ENCODE measurements at regions not wholly inside any gene's neighbourhood (a gene's known extent, or its start where the extent isn't known, plus 50 kb on each side); places are given as distances from the start of the nearest gene placed in this dataset.

DNA sequence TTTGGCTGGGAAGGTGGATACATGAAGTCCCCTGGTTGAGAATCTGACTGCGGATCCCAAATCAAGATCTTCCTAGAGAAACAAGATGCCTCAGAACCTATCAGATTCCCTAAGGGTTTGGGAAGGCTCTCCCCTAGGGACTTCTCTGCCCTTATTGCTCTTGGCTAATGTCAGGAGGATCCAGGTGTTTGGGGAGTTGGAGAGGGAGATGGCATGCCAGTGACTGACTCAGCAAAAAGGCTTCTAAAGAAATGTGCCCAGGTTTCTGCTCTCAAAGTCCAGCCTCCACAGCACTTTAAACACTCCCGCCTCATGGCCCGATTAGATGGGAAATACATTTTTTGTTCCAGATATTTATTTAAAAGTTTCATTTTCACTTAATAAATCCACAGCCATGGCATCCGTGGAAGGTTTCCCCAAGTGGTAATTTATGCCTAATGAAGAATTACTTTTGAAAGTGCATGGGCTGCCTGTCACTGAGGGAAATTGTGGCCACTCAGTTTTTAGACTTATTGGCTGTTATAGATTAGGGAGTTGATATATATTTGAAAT, 156.4 kb downstream of the OSR1 start:
- WGBS (ENCODE audit: insufficient coverage, low coverage, missing lambda C conversion rate): 4% methylated on average over 4 of the region's 4 CpGs
- no peak overlapping the region for H3K4me2 ChIP-seq (ENCODE audit: insufficient read depth, low read length)
- no peaks in the 10 kb centered on the region for H3K79me2 ChIP-seq (ENCODE audit: control insufficient read depth, insufficient read depth, low read length)
- no peaks in the 10 kb centered on the region for H3K27me3 ChIP-seq (ENCODE audit: control insufficient read depth in 2 of 2, insufficient read depth in 2 of 2, low read length in 2 of 2)
- intact Hi-C loops (cut with micrococcal nuclease) (no loop called here), in situ Hi-C loops (cut with MboI) (no loop called here)
- no peak overlapping the region for H3K9ac ChIP-seq (ENCODE audit: insufficient read depth in 1 of 2, low read depth in 2 of 2, low read length in 2 of 2)
- H3K9me3 ChIP-seq (replicated peaks; ENCODE audit: control insufficient read depth, insufficient read depth, low read depth, low read length): no peaks in the 10 kb centered on the region
- FAIRE-seq (no peak), DNase-seq (ENCODE audit: extremely low read depth in 1 of 4, low spot score in 3 of 4) (no peak), ATAC-seq (no peak)
- ChIA-PET CTCF (ENCODE audit: low intra/inter-chr PET ratio) (no interaction called here), POLR2A (no interaction called here)
- no peak overlapping the region for H3K27ac ChIP-seq (ENCODE audit: extremely low read depth, low read depth, low read length)
- H2AFZ ChIP-seq (ENCODE audit: low read depth, low read length): no peak overlapping the region
- H4K20me1 ChIP-seq (replicated peaks; ENCODE audit: control insufficient read depth, insufficient read depth, low read length): no peaks in the 10 kb centered on the region
- no TSS peak for BruUV-seq (replicated peaks)
- no peaks in the 10 kb centered on the region for H3K36me3 ChIP-seq (ENCODE audit: control insufficient read depth, insufficient read depth, low read length)
- H3K9me1 ChIP-seq (ENCODE audit: control insufficient read depth, insufficient read depth, low read length): no peaks in the 10 kb centered on the region
- H3K4me3 ChIP-seq: no peak overlapping the region
- no peaks in the 10 kb centered on the region for H3K4me1 ChIP-seq (replicated peaks in 1 of 2; ENCODE audit: control insufficient read depth in 2 of 2, insufficient read depth in 2 of 2, low read length in 2 of 2)
- TF ChIP-seq BHLHE40 (IDR thresholded peaks at IDR 0.05; ENCODE audit: low read length) (no peak), RCOR1 (IDR thresholded peaks at IDR 0.05; ENCODE audit: borderline replicate concordance in 1 of 2, low read depth in 2 of 2, low read length in 2 of 2) (no peak), JUNB (CRISPR knock-in tag; conservative IDR thresholded peaks at IDR 0.05) (no peak), TCF3 (CRISPR knock-in tag; IDR thresholded peaks at IDR 0.05) (no peak), MIER1 (IDR thresholded peaks at IDR 0.05; ENCODE audit: low read depth) (no peak), ASH1L (IDR thresholded peaks at IDR 0.05; ENCODE audit: borderline replicate concordance, low read depth, partially characterized antibody) (no peak), ZNF785 (CRISPR knock-in tag; IDR thresholded peaks at IDR 0.05) (no peak), BACH1 (tag; IDR thresholded peaks at IDR 0.05) (no peak), ZNF134 (CRISPR knock-in tag; conservative IDR thresholded peaks at IDR 0.05) (no peak), ADNP (tag; IDR thresholded peaks at IDR 0.05) (no peak), TCF7 (IDR thresholded peaks at IDR 0.05; ENCODE audit: borderline replicate concordance) (no peak), EP300 (IDR thresholded peaks at IDR 0.05; ENCODE audit: low read length) (no peak), SAFB2 (IDR thresholded peaks at IDR 0.05; ENCODE audit: borderline replicate concordance, low read depth, low read length, severe bottlenecking) (no peak)
- TF ChIP-seq, protein P1, sequence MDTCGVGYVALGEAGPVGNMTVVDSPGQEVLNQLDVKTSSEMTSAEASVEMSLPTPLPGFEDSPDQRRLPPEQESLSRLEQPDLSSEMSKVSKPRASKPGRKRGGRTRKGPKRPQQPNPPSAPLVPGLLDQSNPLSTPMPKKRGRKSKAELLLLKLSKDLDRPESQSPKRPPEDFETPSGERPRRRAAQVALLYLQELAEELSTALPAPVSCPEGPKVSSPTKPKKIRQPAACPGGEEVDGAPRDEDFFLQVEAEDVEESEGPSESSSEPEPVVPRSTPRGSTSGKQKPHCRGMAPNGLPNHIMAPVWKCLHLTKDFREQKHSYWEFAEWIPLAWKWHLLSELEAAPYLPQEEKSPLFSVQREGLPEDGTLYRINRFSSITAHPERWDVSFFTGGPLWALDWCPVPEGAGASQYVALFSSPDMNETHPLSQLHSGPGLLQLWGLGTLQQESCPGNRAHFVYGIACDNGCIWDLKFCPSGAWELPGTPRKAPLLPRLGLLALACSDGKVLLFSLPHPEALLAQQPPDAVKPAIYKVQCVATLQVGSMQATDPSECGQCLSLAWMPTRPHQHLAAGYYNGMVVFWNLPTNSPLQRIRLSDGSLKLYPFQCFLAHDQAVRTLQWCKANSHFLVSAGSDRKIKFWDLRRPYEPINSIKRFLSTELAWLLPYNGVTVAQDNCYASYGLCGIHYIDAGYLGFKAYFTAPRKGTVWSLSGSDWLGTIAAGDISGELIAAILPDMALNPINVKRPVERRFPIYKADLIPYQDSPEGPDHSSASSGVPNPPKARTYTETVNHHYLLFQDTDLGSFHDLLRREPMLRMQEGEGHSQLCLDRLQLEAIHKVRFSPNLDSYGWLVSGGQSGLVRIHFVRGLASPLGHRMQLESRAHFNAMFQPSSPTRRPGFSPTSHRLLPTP (IDR thresholded peaks at IDR 0.05; ENCODE audit: borderline replicate concordance, extremely low read depth, insufficient read length): no peak
- TF ChIP-seq, protein P2, sequence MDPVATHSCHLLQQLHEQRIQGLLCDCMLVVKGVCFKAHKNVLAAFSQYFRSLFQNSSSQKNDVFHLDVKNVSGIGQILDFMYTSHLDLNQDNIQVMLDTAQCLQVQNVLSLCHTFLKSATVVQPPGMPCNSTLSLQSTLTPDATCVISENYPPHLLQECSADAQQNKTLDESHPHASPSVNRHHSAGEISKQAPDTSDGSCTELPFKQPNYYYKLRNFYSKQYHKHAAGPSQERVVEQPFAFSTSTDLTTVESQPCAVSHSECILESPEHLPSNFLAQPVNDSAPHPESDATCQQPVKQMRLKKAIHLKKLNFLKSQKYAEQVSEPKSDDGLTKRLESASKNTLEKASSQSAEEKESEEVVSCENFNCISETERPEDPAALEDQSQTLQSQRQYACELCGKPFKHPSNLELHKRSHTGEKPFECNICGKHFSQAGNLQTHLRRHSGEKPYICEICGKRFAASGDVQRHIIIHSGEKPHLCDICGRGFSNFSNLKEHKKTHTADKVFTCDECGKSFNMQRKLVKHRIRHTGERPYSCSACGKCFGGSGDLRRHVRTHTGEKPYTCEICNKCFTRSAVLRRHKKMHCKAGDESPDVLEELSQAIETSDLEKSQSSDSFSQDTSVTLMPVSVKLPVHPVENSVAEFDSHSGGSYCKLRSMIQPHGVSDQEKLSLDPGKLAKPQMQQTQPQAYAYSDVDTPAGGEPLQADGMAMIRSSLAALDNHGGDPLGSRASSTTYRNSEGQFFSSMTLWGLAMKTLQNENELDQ (CRISPR knock-in tag; IDR thresholded peaks at IDR 0.05; ENCODE audit: borderline replicate concordance): no peak
- TF ChIP-seq, protein P3, sequence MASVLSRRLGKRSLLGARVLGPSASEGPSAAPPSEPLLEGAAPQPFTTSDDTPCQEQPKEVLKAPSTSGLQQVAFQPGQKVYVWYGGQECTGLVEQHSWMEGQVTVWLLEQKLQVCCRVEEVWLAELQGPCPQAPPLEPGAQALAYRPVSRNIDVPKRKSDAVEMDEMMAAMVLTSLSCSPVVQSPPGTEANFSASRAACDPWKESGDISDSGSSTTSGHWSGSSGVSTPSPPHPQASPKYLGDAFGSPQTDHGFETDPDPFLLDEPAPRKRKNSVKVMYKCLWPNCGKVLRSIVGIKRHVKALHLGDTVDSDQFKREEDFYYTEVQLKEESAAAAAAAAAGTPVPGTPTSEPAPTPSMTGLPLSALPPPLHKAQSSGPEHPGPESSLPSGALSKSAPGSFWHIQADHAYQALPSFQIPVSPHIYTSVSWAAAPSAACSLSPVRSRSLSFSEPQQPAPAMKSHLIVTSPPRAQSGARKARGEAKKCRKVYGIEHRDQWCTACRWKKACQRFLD (CRISPR knock-in tag; IDR thresholded peaks at IDR 0.05): no peak
- TF ChIP-seq, protein P4, sequence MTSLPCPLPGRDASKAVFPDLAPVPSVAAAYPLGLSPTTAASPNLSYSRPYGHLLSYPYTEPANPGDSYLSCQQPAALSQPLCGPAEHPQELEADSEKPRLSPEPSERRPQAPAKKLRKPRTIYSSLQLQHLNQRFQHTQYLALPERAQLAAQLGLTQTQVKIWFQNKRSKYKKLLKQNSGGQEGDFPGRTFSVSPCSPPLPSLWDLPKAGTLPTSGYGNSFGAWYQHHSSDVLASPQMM (CRISPR knock-in tag; IDR thresholded peaks at IDR 0.05): no peak
